Heart left ventricle (tissue), 16 donors: ENCODE measurements at regions not wholly inside any gene's neighbourhood (a gene's known extent, or its start where the extent isn't known, plus 50 kb on each side); places are given as distances from the start of the nearest gene placed in this dataset.

Experiments used
- ATAC-seq, 4 donors: fragments of 200-7000 bp; cut with Tn5 transposase; one replicate each; pipeline ENCODE4 v1.9.1; 2020 to 2022; ENCODE audit warnings: moderate library complexity in 4 of 4, mild to moderate bottlenecking in 3 of 4, moderate number of reproducible peaks in 1 of 4
- DNase-seq, 5 donors: peaks; one replicate each; pipeline ENCODE4 v3.0.0-alpha.2; 2020
- H3K27ac ChIP-seq, 12 donors: fragments of 200-600 bp; sonication (generic) in 4 of 12; one replicate each; pipeline versions ENCODE4 v1.5.0 to v1.8.0; 2016 to 2022; ENCODE audit warnings: mild to moderate bottlenecking in 2 of 12
- H3K27me3 ChIP-seq, 9 donors: fragments of 200-600 bp; sonication (generic) in 2 of 9; one replicate each; pipeline versions ENCODE4 v1.5.1 to v1.8.0; 2016 to 2022; ENCODE audit warnings: mild to moderate bottlenecking in 3 of 9
- H3K36me3 ChIP-seq, 9 donors: fragments of 200-600 bp; sonication (generic) in 2 of 9; one replicate each; pipeline versions ENCODE4 v1.5.0 to v1.8.0; 2018 to 2022; ENCODE audit warnings: mild to moderate bottlenecking in 2 of 9
- H3K4me1 ChIP-seq, 12 donors: fragments of 200-600 bp; sonication (generic) in 4 of 12; one replicate each; pipeline versions ENCODE4 v1.5.0 to v1.8.0; 2016 to 2022; ENCODE audit warnings: mild to moderate bottlenecking in 3 of 12
- H3K4me3 ChIP-seq, 12 donors: fragments of 200-600 bp; sonication (generic) in 4 of 12; one replicate each; pipeline versions ENCODE4 v1.5.0 to v1.8.0; 2017 to 2022; ENCODE audit warnings: mild to moderate bottlenecking in 9 of 12, moderate library complexity in 4 of 12
- H3K9me3 ChIP-seq, 12 donors: fragments of 200-600 bp; sonication (generic) in 4 of 12; one replicate each; pipeline versions ENCODE4 v1.5.0 to v1.8.0; 2016 to 2022; ENCODE audit warnings: mild to moderate bottlenecking in 1 of 12
- CTCF ChIP-seq, 12 donors: fragments of 200-600 bp; sonication (generic) in 4 of 12; IDR thresholded peaks; one replicate each; pipeline versions ENCODE4 v1.5.0 to v1.8.0; 2018 to 2022; ENCODE audit warnings: antibody characterized with exemption in 12 of 12, mild to moderate bottlenecking in 5 of 12
- POLR2A ChIP-seq, 2 donors: fragments of 450-650 bp; IDR thresholded peaks; one replicate each; pipeline ENCODE4 v1.6.1; 2017; ENCODE audit warnings: antibody characterized with exemption in 2 of 2, mild to moderate bottlenecking in 2 of 2, moderate library complexity in 2 of 2
- WGBS, 4 donors: extraction: QIAGEN DNeasy Blood & Tissue Kit in 2 of 4; methylation state at CpG; one replicate each; pipeline versions ENCODE4 v1.1.5 to v1.1.7; 2013 to 2018; 5-methylcytosine and 5-hydroxymethylcytosine counted together
- intact Hi-C, 10 donors: fragments of 100-400 bp; cut with DNase I; formaldehyde crosslinking; loops; one replicate each; pipeline versions ENCODE4 v1.11.1 to v1.14.2; 2022
- donor health status: ischemic (EF 13 %, LVEDD 7.1; RV severe dilation, severe dysfunction).
- donor health status: healthy with polysubstance abuse.
- donor health status: DM: no; HTN: yes; CAD: no.
- donor health status: DM: no; HTN: no; CAD: no.
- donor health status: ischemic (EF 25% LVEDD 6.9; RV normal size, moderate dysfunction).
- donor health status: ischemic (EF 25% LVEDD 5.7; RV mildly dilated, moderate dysfunction).
- donor health status: healthy.
- donor health status: DM: yes; HTN: yes; CAD: no.
- donor health status: ischemic (EF 35%, LVEDD 5.7; RV mildly dilated, moderate dysfunction).
- donor health status: nonischemic (EF 11% LVEDD 7.7; RV severe dilation, severe dysfunction).
- donor health status: DM: yes; HTN: yes; CAD: no.
- donor health status: PGD.
- donor health status: ischemic (EF 29% LVEDD 5.4; RV normal size, mild dysfunction).
- donor health status: nonischemic (EF 23%, LVEDD 6.1; RV moderate dilation, normal function).

- TF ChIP-seq CTCF (IDR thresholded peaks at IDR 0.05) (no peak), POLR2A (IDR thresholded peaks at IDR 0.05) (no peak)
- no peaks in the 10 kb centered on the region for H3K36me3 ChIP-seq
- H3K27ac ChIP-seq, result no peak overlapping the region
- no peak overlapping the region for H3K4me3 ChIP-seq
- no peaks in the 10 kb centered on the region for H3K4me1 ChIP-seq
- ATAC-seq (no peak), DNase-seq (no peak)
- H3K9me3 ChIP-seq, result peaks cover 0 to 52% (median 33%) of the 10 kb centered on the region in 12 donors
- no peaks in the 10 kb centered on the region for H3K27me3 ChIP-seq
- intact Hi-C loops, result no loop called here
- WGBS, 4 donors, result 48 to 65% (median 58%) methylated on average over 2 of the region's 2 CpGs
These were observed 1208.7 kb downstream of the BRINP3 start for GRCh38 chr1:189269011-189269410.

- 76 to 90% (median 77%) methylated on average over 1 of the region's 1 CpG for WGBS, 4 donors
- no peaks in the 10 kb centered on the region for H3K4me1 ChIP-seq
- ATAC-seq, result no peak
- peaks cover 0 to 19% (median 8%) of the 10 kb centered on the region in 12 donors for H3K9me3 ChIP-seq
- H3K36me3 ChIP-seq, result no peaks in the 10 kb centered on the region
- DNase-seq, result no peak
- TF ChIP-seq POLR2A (IDR thresholded peaks at IDR 0.05) (no peak), CTCF (IDR thresholded peaks at IDR 0.05) (no peak)
- no peak overlapping the region for H3K27ac ChIP-seq
- H3K4me3 ChIP-seq, result no peak overlapping the region
- intact Hi-C loops, result no loop called here
- H3K27me3 ChIP-seq, result no peaks in the 10 kb centered on the region
These were observed 1203.4 kb downstream of the BRINP3 start for GRCh38 chr1:189274267-189274666.

GRCh38 chr1:189275796-189276195 is 1201.9 kb downstream of the BRINP3 start:
- 79 to 90% (median 88%) methylated on average over 1 of the region's 1 CpG for WGBS, 4 donors
- H3K36me3 ChIP-seq, result no peaks in the 10 kb centered on the region
- ATAC-seq, result no peak
- no peaks in the 10 kb centered on the region for H3K4me1 ChIP-seq
- no peaks in the 10 kb centered on the region for H3K27me3 ChIP-seq
- H3K4me3 ChIP-seq, result no peak overlapping the region
- no peak overlapping the region for H3K27ac ChIP-seq
- peaks cover 0 to 5% (median 0%) of the 10 kb centered on the region in 12 donors for H3K9me3 ChIP-seq
- intact Hi-C loops, result no loop called here
- no peak for DNase-seq
- no peak for TF ChIP-seq CTCF (IDR thresholded peaks at IDR 0.05)
- no peak for TF ChIP-seq POLR2A (IDR thresholded peaks at IDR 0.05)

- H3K27me3 ChIP-seq, result no peaks in the 10 kb centered on the region
- no peaks in the 10 kb centered on the region for H3K9me3 ChIP-seq
- ATAC-seq (no peak), DNase-seq (no peak)
- 74 to 82% (median 80%) methylated on average over 3 of the region's 3 CpGs for WGBS, 4 donors
- H3K4me3 ChIP-seq, result no peak overlapping the region
- intact Hi-C loops, result no loop called here
- H3K27ac ChIP-seq, result no peak overlapping the region
- TF ChIP-seq CTCF (IDR thresholded peaks at IDR 0.05), result no peak
- no peak for TF ChIP-seq POLR2A (IDR thresholded peaks at IDR 0.05)
- no peaks in the 10 kb centered on the region for H3K4me1 ChIP-seq
- no peaks in the 10 kb centered on the region for H3K36me3 ChIP-seq
These were observed 1188.3 kb downstream of the BRINP3 start for GRCh38 chr1:189289346-189289745.
